ENCODE measurements at regions not wholly inside any gene's neighbourhood (a gene's known extent, or its start where the extent isn't known, plus 50 kb on each side); places are given as distances from the start of the nearest gene placed in this dataset.

DNA sequence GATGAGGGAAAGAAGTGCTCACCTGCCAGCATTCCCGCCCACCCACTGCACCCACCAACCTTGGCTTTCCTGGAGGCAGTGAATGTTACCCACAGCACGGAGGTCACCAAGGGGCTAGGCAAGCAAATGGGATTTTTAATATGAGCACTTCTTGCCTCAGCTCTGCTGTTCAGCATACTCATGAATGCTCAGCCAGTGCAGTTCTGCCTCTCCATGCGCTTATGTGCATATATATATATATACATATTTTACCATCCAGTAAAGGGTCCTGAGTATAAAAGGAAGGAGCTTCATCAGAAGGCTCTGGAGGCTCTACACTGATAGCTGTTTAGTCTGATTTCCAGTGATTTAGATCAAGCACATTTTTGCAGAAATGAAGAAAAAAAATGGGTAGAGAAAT lies 366.9 kb downstream of the SIPA1L2 start:
- TF ChIP-seq, protein P1, sequence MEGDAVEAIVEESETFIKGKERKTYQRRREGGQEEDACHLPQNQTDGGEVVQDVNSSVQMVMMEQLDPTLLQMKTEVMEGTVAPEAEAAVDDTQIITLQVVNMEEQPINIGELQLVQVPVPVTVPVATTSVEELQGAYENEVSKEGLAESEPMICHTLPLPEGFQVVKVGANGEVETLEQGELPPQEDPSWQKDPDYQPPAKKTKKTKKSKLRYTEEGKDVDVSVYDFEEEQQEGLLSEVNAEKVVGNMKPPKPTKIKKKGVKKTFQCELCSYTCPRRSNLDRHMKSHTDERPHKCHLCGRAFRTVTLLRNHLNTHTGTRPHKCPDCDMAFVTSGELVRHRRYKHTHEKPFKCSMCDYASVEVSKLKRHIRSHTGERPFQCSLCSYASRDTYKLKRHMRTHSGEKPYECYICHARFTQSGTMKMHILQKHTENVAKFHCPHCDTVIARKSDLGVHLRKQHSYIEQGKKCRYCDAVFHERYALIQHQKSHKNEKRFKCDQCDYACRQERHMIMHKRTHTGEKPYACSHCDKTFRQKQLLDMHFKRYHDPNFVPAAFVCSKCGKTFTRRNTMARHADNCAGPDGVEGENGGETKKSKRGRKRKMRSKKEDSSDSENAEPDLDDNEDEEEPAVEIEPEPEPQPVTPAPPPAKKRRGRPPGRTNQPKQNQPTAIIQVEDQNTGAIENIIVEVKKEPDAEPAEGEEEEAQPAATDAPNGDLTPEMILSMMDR (IDR thresholded peaks at IDR 0.05), result no peak
- no peak for TF ChIP-seq EZH2phosphoT487 (IDR thresholded peaks at IDR 0.05)
- TF ChIP-seq EZH2 (IDR thresholded peaks at IDR 0.05), result no peak
